ENCODE measurements at regions not wholly inside any gene's neighbourhood (a gene's known extent, or its start where the extent isn't known, plus 50 kb on each side); places are given as distances from the start of the nearest gene placed in this dataset.
"Not testable (repeated sequence)": the region's sequence is repeated elsewhere in the genome, so short reads cannot be mapped to it uniquely, and the experiment has no call there.

- DNase-seq = no peak
These were observed 379.9 kb upstream of the ACO1 start for GRCh38 chr9:32004431-32005076.

GRCh38 chr9:32010322-32010721 lies 374.1 kb upstream of the ACO1 start:
- no peak for DNase-seq

- no peak for DNase-seq
These were observed 373.4 kb upstream of the ACO1 start for GRCh38 chr9:32011049-32011448.

GRCh38 chr9:32015795-32016194 lies 368.6 kb upstream of the ACO1 start:
- DNase-seq = no peak

GRCh38 chr9:32045513-32045912 lies 338.9 kb upstream of the ACO1 start:
- DNase-seq = no peak

- no peak for DNase-seq
These were observed 317.2 kb upstream of the ACO1 start for GRCh38 chr9:32067261-32067660.

GRCh38 chr9:32069169-32069813 lies 315.2 kb upstream of the ACO1 start:
- DNase-seq = no peak

- no peak for DNase-seq
These were observed 314.5 kb upstream of the ACO1 start for GRCh38 chr9:32069969-32070368.

GRCh38 chr9:32072570-32072969 lies 311.9 kb upstream of the ACO1 start:
- DNase-seq = no peak

GRCh38 chr9:32092031-32092430 lies 292.4 kb upstream of the ACO1 start:
- no peak for DNase-seq

- DNase-seq = no peak
These were observed 267.2 kb upstream of the ACO1 start for GRCh38 chr9:32117291-32117690.

- no peak for DNase-seq
These were observed 255.9 kb upstream of the ACO1 start for GRCh38 chr9:32128546-32128945.

GRCh38 chr9:32130709-32131108 lies 253.7 kb upstream of the ACO1 start:
- not testable (repeated sequence) for DNase-seq

- DNase-seq = peak in 1 of 2 experiments; percentile 7
These were observed 247.6 kb upstream of the ACO1 start for GRCh38 chr9:32136700-32137339.

GRCh38 chr9:32142074-32142473 lies 242.4 kb upstream of the ACO1 start:
- no peak for DNase-seq

GRCh38 chr9:32148553-32148952 lies 235.9 kb upstream of the ACO1 start:
- DNase-seq = not testable (repeated sequence)

GRCh38 chr9:32161209-32161608 lies 223.2 kb upstream of the ACO1 start:
- no peak for DNase-seq

GRCh38 chr9:32161720-32162119 lies 222.7 kb upstream of the ACO1 start:
- DNase-seq = no peak

- not testable (repeated sequence) for DNase-seq
These were observed 218.1 kb upstream of the ACO1 start for GRCh38 chr9:32166316-32166715.

- no peak for DNase-seq
These were observed 213.1 kb upstream of the ACO1 start for GRCh38 chr9:32171339-32171738.

- DNase-seq = no peak
These were observed 212.2 kb upstream of the ACO1 start for GRCh38 chr9:32172256-32172655.

GRCh38 chr9:32177396-32177795 lies 207.0 kb upstream of the ACO1 start:
- no peak for DNase-seq

GRCh38 chr9:32180597-32180996 lies 203.8 kb upstream of the ACO1 start:
- DNase-seq = no peak

- no peak for DNase-seq
These were observed 184.2 kb upstream of the ACO1 start for GRCh38 chr9:32200241-32200640.

All from SW 1271 (cell line).